Tibial artery (tissue), 4 donors: ENCODE measurements at regions not wholly inside any gene's neighbourhood (a gene's known extent, or its start where the extent isn't known, plus 50 kb on each side); places are given as distances from the start of the nearest gene placed in this dataset.

Source experiments
- DNase-seq, 2 donors: peaks; one replicate each; pipeline ENCODE4 v3.0.0-alpha.2; 2019
- H3K27ac ChIP-seq, 2 donors: fragments of 200-600 bp; sonication (generic) in 1 of 2; 1 replicate in 1 of 2; 2 replicates in 1 of 2; pipeline ENCODE4 v1.5.1; 2018 to 2019; ENCODE audit warnings: mild to moderate bottlenecking in 1 of 2
- H3K27me3 ChIP-seq, 2 donors: fragments of 200-600 bp; sonication (generic) in 1 of 2; one replicate each; pipeline versions ENCODE4 v1.5.1 to v1.6.0; 2016 to 2019
- H3K36me3 ChIP-seq, 3 donors: fragments of 200-600 bp; sonication (generic) in 2 of 3; one replicate each; pipeline ENCODE4 v1.5.1; 2016 to 2019; ENCODE audit warnings: mild to moderate bottlenecking in 2 of 3
- H3K4me1 ChIP-seq, 4 donors: fragments of 200-600 bp; sonication (generic) in 2 of 4; 1 replicate in 3 of 4; 2 replicates in 1 of 4; pipeline ENCODE4 v1.5.1; 2016 to 2019
- H3K4me3 ChIP-seq, 2 donors: fragments of 200-600 bp; sonication (generic) in 1 of 2; 1 replicate in 1 of 2; 2 replicates in 1 of 2; pipeline ENCODE4 v1.5.1; 2018 to 2019; ENCODE audit warnings: mild to moderate bottlenecking in 2 of 2
- H3K9me3 ChIP-seq, 3 donors: fragments of 200-600 bp; sonication (generic) in 1 of 3; one replicate each; pipeline ENCODE4 v1.5.1; 2016 to 2019
- intact Hi-C: fragments of 100-400 bp; cut with DNase I; formaldehyde crosslinking; loops from one replicate; pipeline ENCODE4 v1.15.0; 2023; ENCODE audit warnings: low total_unique reads
- TF ChIP-seq, protein P1 (sequence below), 2 experiments: fragments of 200-600 bp in 1 of 2; fragments of 450-650 bp in 1 of 2; IDR thresholded peaks; one replicate each; pipeline ENCODE4 v1.5.1; 2017 to 2019; ENCODE audit warnings: antibody characterized with exemption in 2 of 2, mild to moderate bottlenecking in 1 of 2, moderate library complexity in 1 of 2

GRCh38 chr6:67615796-67616195, 1019.3 kb upstream of the ADGRB3 start:
- TF ChIP-seq, protein P1, sequence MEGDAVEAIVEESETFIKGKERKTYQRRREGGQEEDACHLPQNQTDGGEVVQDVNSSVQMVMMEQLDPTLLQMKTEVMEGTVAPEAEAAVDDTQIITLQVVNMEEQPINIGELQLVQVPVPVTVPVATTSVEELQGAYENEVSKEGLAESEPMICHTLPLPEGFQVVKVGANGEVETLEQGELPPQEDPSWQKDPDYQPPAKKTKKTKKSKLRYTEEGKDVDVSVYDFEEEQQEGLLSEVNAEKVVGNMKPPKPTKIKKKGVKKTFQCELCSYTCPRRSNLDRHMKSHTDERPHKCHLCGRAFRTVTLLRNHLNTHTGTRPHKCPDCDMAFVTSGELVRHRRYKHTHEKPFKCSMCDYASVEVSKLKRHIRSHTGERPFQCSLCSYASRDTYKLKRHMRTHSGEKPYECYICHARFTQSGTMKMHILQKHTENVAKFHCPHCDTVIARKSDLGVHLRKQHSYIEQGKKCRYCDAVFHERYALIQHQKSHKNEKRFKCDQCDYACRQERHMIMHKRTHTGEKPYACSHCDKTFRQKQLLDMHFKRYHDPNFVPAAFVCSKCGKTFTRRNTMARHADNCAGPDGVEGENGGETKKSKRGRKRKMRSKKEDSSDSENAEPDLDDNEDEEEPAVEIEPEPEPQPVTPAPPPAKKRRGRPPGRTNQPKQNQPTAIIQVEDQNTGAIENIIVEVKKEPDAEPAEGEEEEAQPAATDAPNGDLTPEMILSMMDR (IDR thresholded peaks at IDR 0.05), result no peak
- Histone ChIP-seq H3K4me3 (no peak overlapping the region), H3K4me1 (no peaks in the 10 kb centered on the region), H3K36me3 (no peaks in the 10 kb centered on the region), H3K27me3 (no peaks in the 10 kb centered on the region), H3K9me3 (no peaks in the 10 kb centered on the region), H3K27ac (no peak overlapping the region)
- DNase-seq, result no peak
- intact Hi-C loops, result no loop called here

DNA sequence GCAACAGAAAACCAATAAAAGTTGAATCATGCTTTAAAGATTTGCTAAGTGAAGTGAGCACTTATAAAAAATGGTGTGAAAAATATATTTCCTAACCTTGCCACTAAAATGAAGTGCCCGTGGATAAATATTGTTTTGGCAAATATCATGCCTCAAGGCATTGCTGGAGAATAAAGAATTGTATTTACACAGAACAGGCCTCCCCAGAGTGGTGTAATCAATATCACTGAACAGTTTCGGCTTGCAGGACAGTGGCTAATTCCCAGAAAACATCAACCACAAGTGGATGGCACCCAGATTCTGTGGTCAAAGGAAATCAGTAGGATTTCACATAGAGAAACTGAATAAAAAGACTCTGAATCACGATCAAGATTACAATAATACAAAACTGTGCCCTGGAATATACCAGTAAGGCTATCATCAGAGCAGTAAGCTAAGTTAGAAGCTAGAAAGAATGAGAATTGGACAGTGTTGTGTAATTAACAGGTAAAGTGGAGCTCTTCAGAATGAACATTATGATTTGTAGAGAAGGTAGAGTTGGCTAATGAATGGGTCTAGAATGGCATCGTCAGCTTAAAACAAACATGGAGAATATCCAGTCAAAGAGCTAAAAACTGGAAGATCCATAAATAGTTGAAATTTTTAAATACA, 1026.9 kb upstream of the ADGRB3 start:
- Histone ChIP-seq H3K36me3 (no peaks in the 10 kb centered on the region), H3K9me3 (no peaks in the 10 kb centered on the region), H3K4me3 (no peak overlapping the region), H3K4me1 (no peaks in the 10 kb centered on the region), H3K27me3 (no peaks in the 10 kb centered on the region), H3K27ac (no peak overlapping the region)
- TF ChIP-seq, protein P1 (IDR thresholded peaks at IDR 0.05), result no peak
- no peak for DNase-seq
- intact Hi-C loops, result no loop called here

DNA sequence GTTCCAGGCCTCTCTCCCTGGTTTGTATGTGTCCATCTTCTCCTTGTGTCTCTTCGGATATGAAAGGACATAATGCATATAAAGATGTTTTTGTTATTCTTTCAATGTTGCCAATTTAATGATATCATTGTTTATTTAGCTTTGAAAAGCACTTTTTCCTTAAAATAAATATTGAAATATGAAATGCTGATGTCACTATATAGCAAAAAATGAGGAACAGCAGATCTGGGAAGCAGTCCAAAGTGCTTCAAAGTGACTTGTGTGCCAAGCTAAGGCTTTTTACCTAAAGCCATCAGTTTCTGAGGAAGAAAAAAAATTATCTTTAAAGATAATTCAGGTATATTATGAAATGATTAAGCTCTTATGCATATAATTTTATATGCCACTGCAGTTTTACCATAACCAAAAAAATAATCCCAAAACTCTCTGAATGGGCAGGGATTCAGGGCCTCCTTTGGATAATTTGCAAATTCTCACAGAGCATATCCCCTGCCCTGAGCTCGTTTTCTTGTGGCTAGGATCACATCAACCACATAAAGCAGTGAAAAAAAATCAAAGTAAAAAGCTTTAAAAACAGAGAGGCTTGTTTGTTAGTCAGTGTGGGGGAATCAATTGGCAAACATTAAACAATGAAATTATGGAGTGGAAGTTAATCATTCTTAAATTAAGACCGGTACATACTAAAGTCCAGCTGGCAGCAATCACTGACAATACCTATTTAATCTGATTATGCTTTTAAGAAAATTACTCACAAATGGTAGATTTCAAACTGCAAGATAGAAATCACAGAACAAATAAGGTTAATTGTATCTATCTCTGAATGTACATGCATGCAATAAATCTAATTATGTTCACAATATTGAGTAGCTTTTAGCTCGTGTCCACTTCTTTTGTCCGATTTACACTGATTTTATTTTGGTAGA, 1027.9 kb upstream of the ADGRB3 start:
- H3K4me1 ChIP-seq, result no peaks in the 10 kb centered on the region
- TF ChIP-seq, protein P1 (IDR thresholded peaks at IDR 0.05), result no peak
- H3K36me3 ChIP-seq, result no peaks in the 10 kb centered on the region
- no peak overlapping the region for H3K27ac ChIP-seq
- H3K9me3 ChIP-seq, result no peaks in the 10 kb centered on the region
- intact Hi-C loops, result no loop called here
- no peak for DNase-seq
- no peaks in the 10 kb centered on the region for H3K27me3 ChIP-seq
- H3K4me3 ChIP-seq, result no peak overlapping the region

DNA sequence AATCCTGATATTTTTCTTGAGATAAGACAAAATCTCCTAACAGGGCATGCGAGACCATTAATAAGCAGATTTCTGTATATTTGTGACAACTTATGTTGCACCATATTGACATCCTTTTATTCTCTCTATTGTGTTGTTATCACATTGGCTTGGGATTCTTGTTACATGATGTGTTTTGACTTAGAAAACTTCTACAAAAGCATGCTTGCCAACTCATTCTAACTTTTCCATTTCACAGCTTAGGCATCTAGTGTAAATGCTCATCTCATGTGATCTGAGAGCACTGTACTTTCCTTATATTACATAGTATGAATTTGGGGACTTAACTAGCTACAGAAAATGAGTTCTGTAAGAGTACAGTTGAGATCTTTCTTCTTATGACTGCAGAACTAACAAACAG, 1040.7 kb upstream of the ADGRB3 start:
- no peak overlapping the region for H3K4me3 ChIP-seq
- H3K4me1 ChIP-seq, result no peaks in the 10 kb centered on the region
- DNase-seq, result no peak
- intact Hi-C loops, result no loop called here
- no peaks in the 10 kb centered on the region for H3K27me3 ChIP-seq
- TF ChIP-seq, protein P1 (IDR thresholded peaks at IDR 0.05), result no peak
- H3K27ac ChIP-seq, result no peak overlapping the region
- no peaks in the 10 kb centered on the region for H3K9me3 ChIP-seq
- H3K36me3 ChIP-seq, result no peaks in the 10 kb centered on the region

GRCh38 chr6:67593247-67593646, 1041.8 kb upstream of the ADGRB3 start:
- TF ChIP-seq, protein P1 (IDR thresholded peaks at IDR 0.05), result no peak
- Histone ChIP-seq H3K27ac (no peak overlapping the region), H3K36me3 (no peaks in the 10 kb centered on the region), H3K4me3 (no peak overlapping the region), H3K9me3 (no peaks in the 10 kb centered on the region), H3K27me3 (no peaks in the 10 kb centered on the region), H3K4me1 (no peaks in the 10 kb centered on the region)
- intact Hi-C loops, result no loop called here
- no peak for DNase-seq
